Stimulated activated CD8-positive, alpha-beta memory T cell treated with anti-CD3 and anti-CD28 coated beads, Interleukin-7, amount 100 ng/mL, for 48 hours (primary cell): ENCODE measurements at regions not wholly inside any gene's neighbourhood (a gene's known extent, or its start where the extent isn't known, plus 50 kb on each side); places are given as distances from the start of the nearest gene placed in this dataset.

ENCODE experiments used
- DNase-seq, 2 donors: peaks; one replicate each; pipeline ENCODE4 v3.0.0-alpha.2; 2020; ENCODE audit warnings: low read depth in 1 of 2; ENCODE audit errors: extremely low read depth in 1 of 2

DNA sequence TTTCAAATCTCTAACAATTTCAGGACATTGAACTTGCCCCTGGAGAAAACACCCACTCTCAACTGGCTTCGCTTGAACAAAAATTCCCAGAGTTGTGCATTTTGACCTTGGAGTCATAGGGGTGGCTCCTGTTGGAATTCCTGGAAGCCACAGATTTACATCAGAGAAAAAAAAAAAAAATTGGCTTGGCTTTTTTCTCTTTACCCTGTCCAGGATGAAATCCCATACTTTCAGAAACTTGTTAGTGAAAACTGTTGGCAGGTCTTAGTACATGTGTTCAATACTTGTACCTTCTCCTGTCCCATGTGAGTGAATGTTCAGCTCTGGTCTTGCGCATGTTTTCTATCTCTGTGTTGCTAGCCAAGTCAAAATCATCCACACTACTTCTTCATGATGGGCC is 228.8 kb downstream of the TGFB2 start:
- no peak for DNase-seq

- DNase-seq: no peak
Observed at GRCh38 chr1:218575079-218575478, 229.9 kb downstream of the TGFB2 start.

- DNase-seq: no peak
Observed at GRCh38 chr1:218575856-218576255, 230.7 kb downstream of the TGFB2 start.

DNA sequence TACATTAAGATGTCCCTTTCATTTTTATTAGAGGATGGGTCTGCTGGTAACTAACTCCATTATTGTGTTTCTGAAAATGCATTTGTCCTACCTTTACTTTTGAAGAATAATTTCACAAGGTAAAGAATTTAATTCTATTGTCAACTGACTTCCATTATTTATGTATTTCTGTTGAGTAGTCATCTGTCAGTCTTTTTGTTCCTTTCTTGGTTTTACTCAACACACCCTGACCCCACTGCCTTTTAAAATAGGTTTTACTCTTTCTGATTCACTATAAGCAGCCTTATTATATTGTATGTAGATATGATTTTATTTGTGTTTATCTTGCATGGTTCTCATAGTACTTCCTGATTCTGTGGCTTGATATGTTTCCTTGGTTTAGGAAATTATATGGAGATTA is 237.5 kb downstream of the TGFB2 start:
- DNase-seq: no peak

DNA sequence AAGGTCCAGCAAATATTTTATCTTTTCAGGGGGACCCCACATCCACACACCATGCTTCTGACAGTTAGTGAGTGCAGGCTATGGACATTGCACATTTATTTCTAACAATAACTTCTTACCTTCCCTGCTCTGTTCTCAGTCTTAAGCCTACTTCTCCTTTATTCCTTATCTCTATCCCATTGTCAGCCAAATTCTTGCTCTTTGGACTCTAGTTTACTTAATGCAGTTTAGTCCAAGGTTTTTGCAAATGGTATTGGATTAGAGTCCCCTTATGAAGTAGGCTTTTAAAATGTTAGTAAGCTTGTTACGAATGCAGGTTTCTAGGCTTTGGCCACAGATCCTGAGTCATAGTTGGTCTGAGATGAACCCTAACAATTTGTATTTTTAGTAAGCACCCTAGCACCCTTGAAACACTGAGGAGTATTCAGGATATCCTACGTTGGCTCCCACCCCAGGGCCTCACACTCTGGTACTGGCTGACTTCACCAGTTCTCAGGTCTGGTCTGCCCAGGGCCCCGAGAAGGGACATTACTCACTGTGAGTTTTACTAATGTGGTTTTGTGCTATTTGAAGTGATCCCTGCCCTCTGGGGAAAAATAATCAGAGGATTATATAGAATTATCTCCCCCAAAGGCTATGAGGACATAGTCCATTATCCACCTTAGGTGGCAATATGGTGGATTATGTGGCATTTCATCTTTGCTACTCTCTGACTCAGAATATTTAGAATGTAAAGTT is 239.5 kb downstream of the TGFB2 start:
- DNase-seq: no peak

DNA sequence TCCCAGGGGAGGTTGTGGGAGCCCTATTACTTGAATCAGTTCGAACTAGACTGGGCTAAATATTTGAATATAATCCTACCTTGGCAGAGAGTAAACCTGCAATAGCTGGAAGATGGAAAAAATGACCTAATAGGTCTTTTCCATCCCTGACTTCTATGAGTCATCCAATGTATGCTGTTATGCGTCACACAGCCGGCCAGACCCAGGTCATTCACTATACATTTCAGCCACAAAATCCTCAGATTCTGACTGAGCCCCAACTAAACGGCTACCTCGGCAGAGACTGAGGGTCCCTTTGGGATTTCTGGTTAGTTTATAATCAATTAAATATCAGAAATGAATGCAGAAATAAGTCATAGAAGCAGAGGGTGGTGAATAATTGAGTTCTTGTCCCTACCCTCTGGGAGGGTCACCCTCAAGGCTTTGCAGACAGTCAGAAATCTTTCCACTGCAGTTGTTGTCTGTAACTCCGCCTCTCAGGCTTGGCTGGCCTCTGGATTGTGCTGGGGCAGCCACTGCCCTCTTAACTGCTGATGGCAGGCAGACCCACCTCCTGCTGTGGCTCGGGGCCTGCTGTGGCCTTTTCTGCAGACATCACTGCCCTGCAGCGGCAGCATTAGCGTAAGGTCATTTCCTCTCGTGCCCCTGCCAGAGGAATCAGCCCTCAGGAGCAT is 240.5 kb downstream of the TGFB2 start:
- no peak for DNase-seq

DNA sequence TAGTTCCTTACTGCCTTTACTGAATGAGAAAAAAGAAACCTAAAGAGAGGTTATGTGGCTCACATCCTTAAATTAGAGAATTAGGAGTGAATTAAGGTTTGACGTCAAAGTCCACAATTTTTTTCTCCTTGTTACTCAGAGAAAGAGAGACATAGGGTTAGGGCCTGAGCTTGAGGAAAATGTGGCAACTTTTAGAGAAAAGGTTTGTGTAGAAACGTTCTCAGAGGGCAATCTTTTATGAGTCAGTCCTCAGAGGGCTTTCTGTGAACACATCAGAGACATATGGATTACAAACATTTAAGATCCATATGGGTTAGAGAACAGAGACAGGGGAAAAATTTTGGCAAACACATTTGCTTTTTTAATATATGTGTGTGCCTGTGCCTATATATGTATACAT is 242.8 kb downstream of the TGFB2 start:
- DNase-seq: no peak

GRCh38 chr1:218588540-218589172 is 243.5 kb downstream of the TGFB2 start:
- DNase-seq: no peak

DNA sequence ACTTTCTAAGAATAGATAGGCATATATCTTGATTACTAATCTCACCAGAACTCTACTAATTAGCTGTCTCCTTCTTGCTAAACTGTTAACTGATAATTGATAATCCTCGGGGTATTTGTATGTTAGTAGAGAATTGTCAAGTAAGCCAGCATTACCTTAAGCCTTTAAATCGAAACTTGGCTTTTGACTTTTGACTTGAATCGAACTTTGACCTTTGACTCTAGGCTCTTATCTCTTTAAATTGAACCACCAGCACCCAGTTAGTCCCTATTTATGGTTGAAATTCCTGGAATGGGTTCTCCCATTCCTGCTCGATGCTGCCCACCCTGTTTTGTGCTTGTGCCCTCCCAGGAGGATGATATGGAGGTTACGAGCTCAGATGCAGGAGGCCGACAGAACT is 244.4 kb downstream of the TGFB2 start:
- DNase-seq: no peak

DNA sequence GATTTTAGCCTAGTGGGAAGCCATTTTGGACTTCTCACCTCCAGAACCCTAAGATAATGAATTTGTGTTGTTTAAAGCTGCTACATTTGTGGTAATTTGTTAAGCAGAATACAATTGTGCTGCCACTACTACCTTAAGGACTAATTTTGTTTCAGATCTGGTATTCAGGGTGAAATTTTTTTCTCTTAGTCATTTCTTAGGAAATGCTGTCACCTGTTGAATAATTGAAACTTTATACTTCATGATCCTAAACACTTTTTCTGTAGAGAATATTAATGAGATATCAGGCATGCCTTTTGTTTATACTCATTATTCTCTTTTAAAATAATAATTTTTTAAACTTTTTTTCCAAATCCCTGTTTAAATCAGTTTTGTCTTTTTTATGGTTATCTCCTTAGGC is 246.8 kb downstream of the TGFB2 start:
- no peak for DNase-seq

DNA sequence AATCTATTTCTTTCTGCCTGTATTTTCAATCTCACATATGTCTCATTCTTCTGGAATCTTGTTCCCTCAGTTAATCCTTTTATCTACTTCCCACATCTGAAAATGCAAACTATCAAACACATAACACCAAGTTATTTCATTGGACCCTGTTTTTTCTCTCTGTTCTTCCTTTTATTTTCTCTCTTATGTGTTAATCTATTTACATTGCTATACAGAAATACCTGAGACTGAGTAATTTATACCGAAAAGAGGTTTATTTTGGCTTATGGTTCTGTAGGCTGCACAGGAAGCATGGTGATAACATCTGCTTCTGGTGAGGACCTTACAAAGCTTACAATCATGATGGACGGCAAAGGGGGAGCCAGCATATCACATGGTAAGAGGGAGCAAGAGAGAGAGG is 247.6 kb downstream of the TGFB2 start:
- no peak for DNase-seq

DNA sequence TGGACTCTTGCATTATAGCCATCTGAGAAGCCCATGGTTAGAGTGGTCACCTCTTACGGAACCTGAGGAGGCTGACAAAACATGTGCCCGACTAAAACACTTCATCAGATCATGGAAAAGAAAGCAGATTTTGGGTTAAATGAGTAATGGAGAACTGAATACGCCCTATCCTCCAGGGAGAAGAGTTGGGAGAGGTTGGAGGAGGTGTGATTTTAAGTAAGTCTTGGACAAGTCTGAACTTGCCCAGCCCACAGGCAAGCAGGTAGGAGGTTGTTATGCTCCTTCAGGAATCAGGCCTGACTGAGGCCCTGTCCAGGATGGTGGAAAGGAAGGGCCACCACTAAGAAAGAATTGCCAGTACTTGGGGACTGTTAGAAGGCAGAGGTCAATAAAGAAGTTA is 255.8 kb downstream of the TGFB2 start:
- no peak for DNase-seq

- DNase-seq: no peak
Observed at GRCh38 chr1:218604217-218604616, 259.1 kb downstream of the TGFB2 start.

- no peak for DNase-seq
Observed at GRCh38 chr1:218611916-218612585, 266.9 kb downstream of the TGFB2 start.

DNA sequence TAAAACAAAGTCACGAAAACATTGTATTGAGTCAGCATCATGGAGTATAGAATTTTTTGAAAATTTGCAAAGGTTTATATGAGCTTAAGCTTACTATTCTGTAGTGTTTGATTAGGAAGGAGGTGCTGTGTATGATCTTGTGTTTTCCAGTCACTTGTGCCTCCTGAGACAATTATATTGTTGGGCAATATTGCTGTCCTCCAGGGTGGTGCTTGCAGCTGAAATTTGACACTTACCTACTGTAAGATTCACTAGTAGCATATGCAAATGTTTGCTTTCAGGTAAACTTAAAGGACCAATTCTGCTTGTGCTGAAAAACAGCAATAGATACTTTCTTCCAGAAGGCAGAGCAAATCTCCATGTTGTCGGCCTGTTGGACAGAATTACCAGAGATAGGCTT is 268.0 kb downstream of the TGFB2 start:
- no peak for DNase-seq

GRCh38 chr1:218614031-218614430 is 268.9 kb downstream of the TGFB2 start:
- DNase-seq: no peak

- no peak for DNase-seq
Observed at GRCh38 chr1:218616681-218617080, 271.5 kb downstream of the TGFB2 start.

GRCh38 chr1:218617986-218618385 is 272.9 kb downstream of the TGFB2 start:
- no peak for DNase-seq

DNA sequence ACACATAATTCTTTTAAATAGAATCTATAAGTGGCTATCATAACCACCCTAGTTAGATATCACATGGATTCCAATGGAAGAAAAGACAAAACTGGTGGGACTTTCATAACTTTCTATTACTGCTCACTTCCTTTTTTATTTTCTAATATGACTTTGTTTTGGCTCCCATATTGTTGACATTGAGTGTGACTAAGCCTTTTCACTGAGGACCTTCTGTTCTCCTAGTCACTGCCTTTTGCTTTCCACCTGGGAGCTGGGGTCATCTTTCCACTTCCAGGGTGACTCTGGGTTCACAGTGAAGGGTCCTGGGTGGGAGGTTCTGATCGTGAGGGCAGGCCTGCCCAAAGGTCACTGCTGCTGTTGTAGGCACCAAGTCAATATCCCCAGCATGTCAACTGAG is 275.8 kb downstream of the TGFB2 start:
- DNase-seq: no peak

DNA sequence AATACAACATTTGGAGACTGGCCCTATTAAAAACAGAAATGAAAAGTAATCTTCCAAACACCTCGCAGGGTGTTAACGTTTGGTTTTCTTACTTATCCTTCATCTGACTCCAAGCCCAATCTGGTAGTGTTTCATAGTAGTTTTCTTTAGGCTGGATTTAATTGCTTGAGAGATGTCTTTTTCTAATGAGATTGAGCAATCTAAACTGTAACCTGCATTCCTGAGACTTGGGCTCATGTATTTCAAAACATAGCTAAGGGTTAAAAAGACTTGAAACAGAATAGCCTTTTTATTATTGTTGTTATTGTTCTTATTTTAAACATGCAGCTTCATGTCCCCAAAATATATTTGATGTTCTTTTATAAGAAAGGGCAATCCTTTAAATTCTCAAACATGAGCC is 278.9 kb downstream of the TGFB2 start:
- no peak for DNase-seq

- DNase-seq: no peak
Observed at GRCh38 chr1:218625393-218625792, 280.3 kb downstream of the TGFB2 start.
